Keratinocyte (primary cell): ENCODE measurements at regions not wholly inside any gene's neighbourhood (a gene's known extent, or its start where the extent isn't known, plus 50 kb on each side); places are given as distances from the start of the nearest gene placed in this dataset.

Source experiments
- DNase-seq: peaks from one replicate; pipeline ENCODE4 v3.0.0-alpha.2; 2011; ENCODE audit warnings: low read depth, missing footprints, low spot score
- FAIRE-seq: peaks from 2 replicates; lab custom pipeline; 2011; peaks lifted over from hg19 to GRCh38; lab: Jason Lieb, UNC
- H2AFZ ChIP-seq: 2 replicates; pipeline ENCODE4 v1.6.0; 2012; ENCODE audit warnings: low read length, control low read depth, inconsistent platforms; ENCODE audit not compliant: control insufficient read depth
- H3K27ac ChIP-seq: 2 replicates; pipeline ENCODE4 v1.5.1; 2011; ENCODE audit warnings: low read length; ENCODE audit not compliant: control insufficient read depth, insufficient read depth
- H3K27me3 ChIP-seq: 3 replicates; pipeline ENCODE4 v1.6.0; 2011; ENCODE audit warnings: low read length; ENCODE audit not compliant: control insufficient read depth, insufficient read depth; ENCODE audit errors: extremely low read depth
- H3K36me3 ChIP-seq, 2 experiments: 2 replicates in 1 of 2; 3 replicates in 1 of 2; pipeline ENCODE4 v1.5.1; 2011; ENCODE audit warnings: low read length in 2 of 2, mild to moderate bottlenecking in 1 of 2; ENCODE audit not compliant: control insufficient read depth in 2 of 2, insufficient read depth in 2 of 2; ENCODE audit errors: extremely low read depth in 1 of 2
- H3K4me1 ChIP-seq: 3 replicates; pipeline ENCODE4 v1.5.1; 2011; ENCODE audit warnings: low read length; ENCODE audit not compliant: control insufficient read depth, insufficient read depth; ENCODE audit errors: extremely low read depth
- H3K4me2 ChIP-seq: 3 replicates; pipeline ENCODE4 v1.6.0; 2011; ENCODE audit warnings: low read depth, low read length; ENCODE audit not compliant: control insufficient read depth, insufficient read depth; ENCODE audit errors: extremely low read depth
- H3K4me3 ChIP-seq, 3 experiments: fragments of 200-600 bp in 1 of 3; sonication (generic) in 1 of 3; 2 replicates in 2 of 3; 3 replicates in 1 of 3; pipeline ENCODE4 v1.5.1; 2011 to 2016; ENCODE audit warnings: low read length in 3 of 3, mild to moderate bottlenecking in 3 of 3, control low read depth in 2 of 3, inconsistent platforms in 1 of 3, low read depth in 1 of 3, mixed read lengths in 1 of 3, mixed run types in 1 of 3, moderate library complexity in 1 of 3; ENCODE audit not compliant: control insufficient read depth in 2 of 3, insufficient read depth in 2 of 3; ENCODE audit errors: extremely low read depth in 1 of 3
- H3K79me2 ChIP-seq: 2 replicates; pipeline ENCODE4 v1.6.0; 2012; ENCODE audit warnings: low read length; ENCODE audit not compliant: control insufficient read depth, insufficient read depth
- H3K9ac ChIP-seq: 3 replicates; pipeline ENCODE4 v1.6.0; 2011; ENCODE audit warnings: low read length; ENCODE audit not compliant: control insufficient read depth, insufficient read depth; ENCODE audit errors: extremely low read depth
- H3K9me1 ChIP-seq: 3 replicates; pipeline ENCODE4 v1.6.0; 2011; ENCODE audit warnings: low read length; ENCODE audit not compliant: control insufficient read depth, insufficient read depth; ENCODE audit errors: extremely low read depth
- H3K9me3 ChIP-seq: 2 replicates; pipeline ENCODE4 v1.5.1; 2012; ENCODE audit warnings: low read depth, low read length; ENCODE audit not compliant: control insufficient read depth
- H4K20me1 ChIP-seq: 3 replicates; pipeline ENCODE4 v1.6.0; 2011; ENCODE audit warnings: low read length; ENCODE audit not compliant: control insufficient read depth, insufficient read depth; ENCODE audit errors: extremely low read depth
- EZH2 ChIP-seq: IDR thresholded peaks from one replicate; pipeline ENCODE4 v1.6.1; 2012; ENCODE audit warnings: inconsistent platforms, mild to moderate bottlenecking, low read length, moderate library complexity
- dilution Hi-C: fragments of 300-500 bp; cut with MboI; formaldehyde crosslinking; loops from one replicate; pipeline ENCODE4 v1.7.0; 2020; ENCODE audit warnings: low sequenced_read_pairs; ENCODE audit not compliant: extremely low pct_ligation_motif_present
- TF ChIP-seq, protein P1 (sequence below), 3 experiments: IDR thresholded peaks in 1 of 3; conservative IDR thresholded peaks in 1 of 3; optimal IDR thresholded peaks in 1 of 3; 2 replicates in 2 of 3; 3 replicates in 1 of 3; pipeline versions ENCODE3 to v1.5.1; 2011; ENCODE audit warnings: low read length in 3 of 3, mild to moderate bottlenecking in 3 of 3, moderate library complexity in 2 of 3, control low read depth in 1 of 3, inconsistent platforms in 1 of 3; ENCODE audit not compliant: insufficient read depth in 2 of 3; ENCODE audit errors: extremely low read depth in 1 of 3

- H2AFZ ChIP-seq, result no peak overlapping the region
- H3K9ac ChIP-seq, result no peak overlapping the region
- no peak overlapping the region for H3K27ac ChIP-seq
- no peaks in the 10 kb centered on the region for H3K9me3 ChIP-seq
- no peaks in the 10 kb centered on the region for H3K36me3 ChIP-seq
- FAIRE-seq (no peak), DNase-seq (no peak)
- H3K4me3 ChIP-seq, result no peak overlapping the region
- H3K9me1 ChIP-seq, result no peaks in the 10 kb centered on the region
- no peaks in the 10 kb centered on the region for H3K27me3 ChIP-seq
- H3K79me2 ChIP-seq, result no peaks in the 10 kb centered on the region
- H3K4me1 ChIP-seq, result no peaks in the 10 kb centered on the region
- dilution Hi-C loops, result no loop called here
- no peaks in the 10 kb centered on the region for H4K20me1 ChIP-seq
- no peak overlapping the region for H3K4me2 ChIP-seq
- TF ChIP-seq EZH2, result no peak
- TF ChIP-seq, protein P1, sequence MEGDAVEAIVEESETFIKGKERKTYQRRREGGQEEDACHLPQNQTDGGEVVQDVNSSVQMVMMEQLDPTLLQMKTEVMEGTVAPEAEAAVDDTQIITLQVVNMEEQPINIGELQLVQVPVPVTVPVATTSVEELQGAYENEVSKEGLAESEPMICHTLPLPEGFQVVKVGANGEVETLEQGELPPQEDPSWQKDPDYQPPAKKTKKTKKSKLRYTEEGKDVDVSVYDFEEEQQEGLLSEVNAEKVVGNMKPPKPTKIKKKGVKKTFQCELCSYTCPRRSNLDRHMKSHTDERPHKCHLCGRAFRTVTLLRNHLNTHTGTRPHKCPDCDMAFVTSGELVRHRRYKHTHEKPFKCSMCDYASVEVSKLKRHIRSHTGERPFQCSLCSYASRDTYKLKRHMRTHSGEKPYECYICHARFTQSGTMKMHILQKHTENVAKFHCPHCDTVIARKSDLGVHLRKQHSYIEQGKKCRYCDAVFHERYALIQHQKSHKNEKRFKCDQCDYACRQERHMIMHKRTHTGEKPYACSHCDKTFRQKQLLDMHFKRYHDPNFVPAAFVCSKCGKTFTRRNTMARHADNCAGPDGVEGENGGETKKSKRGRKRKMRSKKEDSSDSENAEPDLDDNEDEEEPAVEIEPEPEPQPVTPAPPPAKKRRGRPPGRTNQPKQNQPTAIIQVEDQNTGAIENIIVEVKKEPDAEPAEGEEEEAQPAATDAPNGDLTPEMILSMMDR (optimal IDR thresholded peaks at IDR 0.05 in 1 of 3, IDR thresholded peaks at IDR 0.05 in 1 of 3, conservative IDR thresholded peaks at IDR 0.05 in 1 of 3; ENCODE audit: extremely low read depth in 1 of 3, insufficient read depth in 2 of 3, low read length in 3 of 3), result no peak
Measured at GRCh38 chr4:107518076-107518475, 202.0 kb downstream of the PAPSS1 start.

- no peak overlapping the region for H3K4me3 ChIP-seq
- H3K9ac ChIP-seq, result no peak overlapping the region
Measured at GRCh38 chr4:107512549-107512948, 207.5 kb downstream of the PAPSS1 start.

More at GRCh38 chr4:107512549-107512948, 207.5 kb downstream of the PAPSS1 start:
- H3K9me3 ChIP-seq, result no peaks in the 10 kb centered on the region
- no peak overlapping the region for H3K4me2 ChIP-seq
- dilution Hi-C loops, result no loop called here
- no peak overlapping the region for H3K27ac ChIP-seq
- no peaks in the 10 kb centered on the region for H4K20me1 ChIP-seq
- H3K36me3 ChIP-seq, result no peaks in the 10 kb centered on the region
- TF ChIP-seq EZH2, result no peak
- TF ChIP-seq, protein P1 (optimal IDR thresholded peaks at IDR 0.05 in 1 of 3, IDR thresholded peaks at IDR 0.05 in 1 of 3, conservative IDR thresholded peaks at IDR 0.05 in 1 of 3; ENCODE audit: extremely low read depth in 1 of 3, insufficient read depth in 2 of 3, low read length in 3 of 3), result no peak
- no peaks in the 10 kb centered on the region for H3K4me1 ChIP-seq
- no peaks in the 10 kb centered on the region for H3K9me1 ChIP-seq
- no peak overlapping the region for H2AFZ ChIP-seq
- H3K79me2 ChIP-seq, result no peaks in the 10 kb centered on the region
- no peak for FAIRE-seq
- DNase-seq, result no peak
- H3K27me3 ChIP-seq, result no peaks in the 10 kb centered on the region
